ENCODE measurements at regions not wholly inside any gene's neighbourhood (a gene's known extent, or its start where the extent isn't known, plus 50 kb on each side); places are given as distances from the start of the nearest gene placed in this dataset.

GRCh38 chr19:31761281-31761913 lies 412.2 kb upstream of the TSHZ3 start:
- Histone ChIP-seq H3K27me3 (ENCODE audit: control insufficient read depth, insufficient read depth, low read length) (no peaks in the 10 kb centered on the region), H3K4me3 (ENCODE audit: low read depth, low read length) (no peak overlapping the region), H3K36me3 (ENCODE audit: control insufficient read depth, insufficient read depth, low read length) (no peaks in the 10 kb centered on the region)
- ChIA-PET POLR2A (interaction anchor here (0.6 kb wide), 1 partner anchor 1884 kb away, joined by 12 read pairs; no protein-coding TSS in a partner anchor), CTCF (no interaction called here)
- DNase-seq (ENCODE audit: low read depth) = no peak
- no peak for TF ChIP-seq CTCF (IDR thresholded peaks at IDR 0.05; ENCODE audit: insufficient read depth, low read depth, low read length)

- Histone ChIP-seq H3K36me3 (ENCODE audit: control insufficient read depth, insufficient read depth, low read length) (no peaks in the 10 kb centered on the region), H3K4me3 (ENCODE audit: low read depth, low read length) (no peak overlapping the region), H3K27me3 (ENCODE audit: control insufficient read depth, insufficient read depth, low read length) (no peaks in the 10 kb centered on the region)
- ChIA-PET POLR2A (no interaction called here), CTCF (no interaction called here)
- no peak for DNase-seq (ENCODE audit: low read depth)
- TF ChIP-seq CTCF (IDR thresholded peaks at IDR 0.05; ENCODE audit: insufficient read depth, low read depth, low read length) = no peak
These were observed 421.0 kb upstream of the TSHZ3 start for GRCh38 chr19:31770223-31770622.

- Histone ChIP-seq H3K4me3 (ENCODE audit: low read depth, low read length) (no peak overlapping the region), H3K27me3 (ENCODE audit: control insufficient read depth, insufficient read depth, low read length) (no peaks in the 10 kb centered on the region), H3K36me3 (ENCODE audit: control insufficient read depth, insufficient read depth, low read length) (no peaks in the 10 kb centered on the region)
- ChIA-PET POLR2A (no interaction called here), CTCF (interaction anchor here (0.6 kb wide), 1 partner anchor 8 kb away, joined by 3 read pairs; no protein-coding TSS in a partner anchor)
- DNase-seq (ENCODE audit: low read depth) = no peak
- no peak for TF ChIP-seq CTCF (IDR thresholded peaks at IDR 0.05; ENCODE audit: insufficient read depth, low read depth, low read length)
These were observed 423.7 kb upstream of the TSHZ3 start for GRCh38 chr19:31772915-31773314.

GRCh38 chr19:31781542-31781941 lies 432.3 kb upstream of the TSHZ3 start:
- Histone ChIP-seq H3K4me3 (ENCODE audit: low read depth, low read length) (no peak overlapping the region), H3K36me3 (ENCODE audit: control insufficient read depth, insufficient read depth, low read length) (no peaks in the 10 kb centered on the region), H3K27me3 (ENCODE audit: control insufficient read depth, insufficient read depth, low read length) (no peaks in the 10 kb centered on the region)
- no peak for DNase-seq (ENCODE audit: low read depth)
- CTCF ChIA-PET = interaction anchor here (0.8 kb wide), 1 partner anchor 15 kb away, joined by 3 read pairs; no protein-coding TSS in a partner anchor
- POLR2A ChIA-PET = no interaction called here
- TF ChIP-seq CTCF (IDR thresholded peaks at IDR 0.05; ENCODE audit: insufficient read depth, low read depth, low read length) = no peak

GRCh38 chr19:31783592-31783991 lies 434.4 kb upstream of the TSHZ3 start:
- no peak overlapping the region for H3K4me3 ChIP-seq (ENCODE audit: low read depth, low read length)
- ChIA-PET CTCF (no interaction called here), POLR2A (no interaction called here)

More at GRCh38 chr19:31783592-31783991, 434.4 kb upstream of the TSHZ3 start:
- no peak for TF ChIP-seq CTCF (IDR thresholded peaks at IDR 0.05; ENCODE audit: insufficient read depth, low read depth, low read length)
- Histone ChIP-seq H3K27me3 (ENCODE audit: control insufficient read depth, insufficient read depth, low read length) (no peaks in the 10 kb centered on the region), H3K36me3 (ENCODE audit: control insufficient read depth, insufficient read depth, low read length) (no peaks in the 10 kb centered on the region)
- no peak for DNase-seq (ENCODE audit: low read depth)

All from BJ (cell line).